ENCODE measurements at regions not wholly inside any gene's neighbourhood (a gene's known extent, or its start where the extent isn't known, plus 50 kb on each side); places are given as distances from the start of the nearest gene placed in this dataset.

GRCh38 chr2:139165601-139166000 is 385.4 kb upstream of the NXPH2 start:
- DNase-seq (ENCODE audit: low spot score): no peak

GRCh38 chr2:139165041-139165440 is 384.9 kb upstream of the NXPH2 start:
- DNase-seq (ENCODE audit: low spot score): no peak

GRCh38 chr2:139162957-139163356 is 382.8 kb upstream of the NXPH2 start:
- DNase-seq (ENCODE audit: low spot score): no peak

- no peak for DNase-seq (ENCODE audit: low spot score)
Measured at GRCh38 chr2:139162456-139162855, 382.3 kb upstream of the NXPH2 start.

GRCh38 chr2:139160836-139161235 is 380.6 kb upstream of the NXPH2 start:
- DNase-seq (ENCODE audit: low spot score): peak; percentile 71

GRCh38 chr2:139159177-139159576 is 379.0 kb upstream of the NXPH2 start:
- no peak for DNase-seq (ENCODE audit: low spot score)

GRCh38 chr2:139156730-139157129 is 376.5 kb upstream of the NXPH2 start:
- no peak for DNase-seq (ENCODE audit: low spot score)

- DNase-seq (ENCODE audit: low spot score): no peak
Measured at GRCh38 chr2:139155991-139156390, 375.8 kb upstream of the NXPH2 start.

GRCh38 chr2:139142252-139142880 is 362.2 kb upstream of the NXPH2 start:
- DNase-seq (ENCODE audit: low spot score): peak; percentile 4

GRCh38 chr2:139124271-139124670 is 344.1 kb upstream of the NXPH2 start:
- no peak for DNase-seq (ENCODE audit: low spot score)

- DNase-seq (ENCODE audit: low spot score): no peak
Measured at GRCh38 chr2:139123795-139124194, 343.6 kb upstream of the NXPH2 start.

- no peak for DNase-seq (ENCODE audit: low spot score)
Measured at GRCh38 chr2:139122711-139123158, 342.5 kb upstream of the NXPH2 start.

GRCh38 chr2:139099721-139100120 is 319.5 kb upstream of the NXPH2 start:
- DNase-seq (ENCODE audit: low spot score): no peak

- no peak for DNase-seq (ENCODE audit: low spot score)
Measured at GRCh38 chr2:139098961-139099360, 318.8 kb upstream of the NXPH2 start.

- DNase-seq (ENCODE audit: low spot score): peak; percentile 23
Measured at GRCh38 chr2:139083121-139083520, 302.9 kb upstream of the NXPH2 start.

GRCh38 chr2:139080244-139080643 is 300.1 kb upstream of the NXPH2 start:
- no peak for DNase-seq (ENCODE audit: low spot score)

- DNase-seq (ENCODE audit: low spot score): no peak
Measured at GRCh38 chr2:139079311-139079710, 299.1 kb upstream of the NXPH2 start.

GRCh38 chr2:139078376-139078775 is 298.2 kb upstream of the NXPH2 start:
- no peak for DNase-seq (ENCODE audit: low spot score)

- no peak for DNase-seq (ENCODE audit: low spot score)
Measured at GRCh38 chr2:139077099-139077737, 297.0 kb upstream of the NXPH2 start.

- no peak for DNase-seq (ENCODE audit: low spot score)
Measured at GRCh38 chr2:139067874-139068273, 287.7 kb upstream of the NXPH2 start.

GRCh38 chr2:139067072-139067471 is 286.9 kb upstream of the NXPH2 start:
- no peak for DNase-seq (ENCODE audit: low spot score)

GRCh38 chr2:139064159-139064558 is 284.0 kb upstream of the NXPH2 start:
- no peak for DNase-seq (ENCODE audit: low spot score)

GRCh38 chr2:139059617-139060016 is 279.4 kb upstream of the NXPH2 start:
- no peak for DNase-seq (ENCODE audit: low spot score)

- DNase-seq (ENCODE audit: low spot score): peak; percentile 90
Measured at GRCh38 chr2:139055202-139055601, 275.0 kb upstream of the NXPH2 start.
